Glutamatergic neuron (in vitro differentiated cells): ENCODE measurements at regions not wholly inside any gene's neighbourhood (a gene's known extent, or its start where the extent isn't known, plus 50 kb on each side); places are given as distances from the start of the nearest gene placed in this dataset.

Source experiments
- DNase-seq: peaks from one replicate; pipeline ENCODE4 v3.0.0; 2022
- H3K27ac Mint-ChIP-seq: one replicate; pipeline ENCODE4 v1.8.0; 2020; ENCODE audit warnings: mild to moderate bottlenecking, mixed read lengths, inconsistent platforms; ENCODE audit not compliant: unreplicated experiment
- H3K27me3 Mint-ChIP-seq: one replicate; pipeline ENCODE4 v1.8.0; 2020; ENCODE audit warnings: mild to moderate bottlenecking, moderate library complexity, mixed read lengths, inconsistent platforms; ENCODE audit not compliant: unreplicated experiment
- H3K36me3 Mint-ChIP-seq: one replicate; pipeline ENCODE4 v1.8.0; 2020; ENCODE audit warnings: mild to moderate bottlenecking, mixed read lengths, inconsistent platforms; ENCODE audit not compliant: unreplicated experiment
- H3K4me1 Mint-ChIP-seq: one replicate; pipeline ENCODE4 v1.8.0; 2020; ENCODE audit warnings: mild to moderate bottlenecking, low read depth, mixed read lengths, inconsistent platforms; ENCODE audit not compliant: unreplicated experiment
- H3K4me3 Mint-ChIP-seq: one replicate; pipeline ENCODE4 v1.8.0; 2020; ENCODE audit warnings: mild to moderate bottlenecking, mixed read lengths, inconsistent platforms; ENCODE audit not compliant: unreplicated experiment
- H3K9me3 Mint-ChIP-seq: one replicate; pipeline ENCODE4 v1.8.0; 2020; ENCODE audit warnings: mild to moderate bottlenecking, moderate library complexity, mixed read lengths, inconsistent platforms; ENCODE audit not compliant: unreplicated experiment
- TF ChIP-seq, protein P1 (sequence below): fragments of 200-600 bp; sonication (generic); IDR thresholded peaks from one replicate; pipeline ENCODE4 v1.5.0; 2021; ENCODE audit not compliant: partially characterized antibody, unreplicated experiment

DNA sequence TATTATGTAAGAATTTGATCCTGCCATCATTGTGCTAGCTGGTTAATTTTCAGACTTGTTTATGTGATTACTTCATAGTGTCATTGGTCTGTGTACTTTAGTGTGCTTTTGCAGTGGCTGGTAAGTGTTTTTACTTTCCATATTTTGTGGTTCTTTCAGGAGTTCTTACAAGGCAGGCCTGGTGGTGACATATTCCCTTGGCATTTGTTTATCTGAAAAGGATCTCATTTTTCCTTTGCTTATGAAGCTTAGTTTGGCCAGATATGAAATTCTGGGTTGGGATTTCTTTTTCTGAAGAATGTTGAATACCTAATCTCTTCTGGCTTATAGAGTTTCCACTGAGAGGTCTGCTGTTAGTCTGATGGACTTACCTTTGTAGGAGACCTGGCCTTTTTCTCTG, 72.8 kb upstream of the MC4R start:
- Mint-ChIP-seq H3K27me3 (peaks cover 3% of the 10 kb centered on the region), H3K4me1 (no peaks in the 10 kb centered on the region), H3K36me3 (peaks cover 15% of the 10 kb centered on the region), H3K4me3 (no peak overlapping the region), H3K27ac (no peak overlapping the region), H3K9me3 (peaks cover 12% of the 10 kb centered on the region)
- TF ChIP-seq, protein P1, sequence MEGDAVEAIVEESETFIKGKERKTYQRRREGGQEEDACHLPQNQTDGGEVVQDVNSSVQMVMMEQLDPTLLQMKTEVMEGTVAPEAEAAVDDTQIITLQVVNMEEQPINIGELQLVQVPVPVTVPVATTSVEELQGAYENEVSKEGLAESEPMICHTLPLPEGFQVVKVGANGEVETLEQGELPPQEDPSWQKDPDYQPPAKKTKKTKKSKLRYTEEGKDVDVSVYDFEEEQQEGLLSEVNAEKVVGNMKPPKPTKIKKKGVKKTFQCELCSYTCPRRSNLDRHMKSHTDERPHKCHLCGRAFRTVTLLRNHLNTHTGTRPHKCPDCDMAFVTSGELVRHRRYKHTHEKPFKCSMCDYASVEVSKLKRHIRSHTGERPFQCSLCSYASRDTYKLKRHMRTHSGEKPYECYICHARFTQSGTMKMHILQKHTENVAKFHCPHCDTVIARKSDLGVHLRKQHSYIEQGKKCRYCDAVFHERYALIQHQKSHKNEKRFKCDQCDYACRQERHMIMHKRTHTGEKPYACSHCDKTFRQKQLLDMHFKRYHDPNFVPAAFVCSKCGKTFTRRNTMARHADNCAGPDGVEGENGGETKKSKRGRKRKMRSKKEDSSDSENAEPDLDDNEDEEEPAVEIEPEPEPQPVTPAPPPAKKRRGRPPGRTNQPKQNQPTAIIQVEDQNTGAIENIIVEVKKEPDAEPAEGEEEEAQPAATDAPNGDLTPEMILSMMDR: no peak
- DNase-seq: no peak

DNA sequence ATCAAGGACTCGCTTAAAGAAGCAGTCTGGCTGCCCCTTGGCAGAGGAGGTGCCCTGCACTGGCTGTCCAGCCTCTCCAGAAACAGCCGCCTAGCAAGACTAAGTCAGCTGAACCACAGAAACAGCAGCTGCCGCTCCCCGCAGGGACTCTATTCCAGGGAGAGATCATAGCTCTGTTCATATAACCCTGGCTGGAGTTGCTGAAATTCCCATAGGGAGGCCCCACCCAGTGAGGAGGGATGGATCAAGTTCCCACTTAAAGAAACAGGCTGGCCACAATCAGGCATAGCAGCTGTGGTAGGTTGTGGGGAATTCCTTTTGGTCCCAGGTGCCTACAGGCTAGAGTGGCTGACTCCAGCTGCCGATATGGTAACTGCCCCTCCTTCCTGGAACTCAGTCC, 74.2 kb upstream of the MC4R start:
- Mint-ChIP-seq H3K36me3 (peaks cover 15% of the 10 kb centered on the region), H3K27me3 (peaks cover 3% of the 10 kb centered on the region), H3K4me3 (no peak overlapping the region), H3K4me1 (no peaks in the 10 kb centered on the region), H3K27ac (no peak overlapping the region), H3K9me3 (peaks cover 11% of the 10 kb centered on the region)
- TF ChIP-seq, protein P1: no peak
- DNase-seq: peak; percentile 33

DNA sequence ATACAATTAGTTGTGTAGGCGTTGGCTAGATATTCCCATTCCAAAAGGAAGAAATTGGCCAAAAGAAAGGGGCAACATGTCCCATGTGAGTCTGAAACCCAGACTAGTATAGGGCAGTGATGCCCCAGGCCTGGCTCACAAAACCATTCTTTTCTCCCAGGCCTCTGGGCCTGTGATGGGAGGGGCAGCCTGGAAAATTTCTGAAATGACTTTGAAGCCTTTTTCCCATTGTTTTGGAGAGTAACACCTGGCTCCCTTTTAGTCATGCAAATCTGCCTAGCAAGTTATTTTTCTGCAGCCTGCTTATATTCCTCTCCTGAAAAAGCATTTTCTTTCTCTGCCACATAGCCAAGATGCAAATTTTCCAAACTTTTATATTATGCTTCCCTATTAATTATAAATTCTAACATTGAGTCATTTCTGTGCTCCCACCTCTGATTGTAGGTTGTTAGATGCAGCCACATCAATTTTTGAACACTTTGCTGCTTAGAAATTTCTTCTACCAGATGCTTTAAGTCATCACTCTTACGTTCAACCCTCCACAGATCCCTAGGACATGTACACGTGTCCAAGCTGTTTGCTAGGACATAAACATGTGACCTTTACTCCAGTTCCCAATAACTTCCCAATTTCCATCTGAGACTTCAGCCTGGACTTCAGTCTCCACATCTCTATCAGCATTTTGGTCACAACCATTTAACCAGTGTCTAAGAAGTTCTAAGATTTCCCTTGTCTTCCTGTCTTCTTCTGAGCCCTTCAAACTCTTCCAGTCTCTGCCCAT, 76.1 kb upstream of the MC4R start:
- Mint-ChIP-seq H3K36me3 (peaks cover 15% of the 10 kb centered on the region), H3K27me3 (peaks cover 3% of the 10 kb centered on the region), H3K4me3 (no peak overlapping the region), H3K9me3 (peaks cover 9% of the 10 kb centered on the region), H3K27ac (no peak overlapping the region), H3K4me1 (no peaks in the 10 kb centered on the region)
- DNase-seq: no peak
- TF ChIP-seq, protein P1: no peak

DNA sequence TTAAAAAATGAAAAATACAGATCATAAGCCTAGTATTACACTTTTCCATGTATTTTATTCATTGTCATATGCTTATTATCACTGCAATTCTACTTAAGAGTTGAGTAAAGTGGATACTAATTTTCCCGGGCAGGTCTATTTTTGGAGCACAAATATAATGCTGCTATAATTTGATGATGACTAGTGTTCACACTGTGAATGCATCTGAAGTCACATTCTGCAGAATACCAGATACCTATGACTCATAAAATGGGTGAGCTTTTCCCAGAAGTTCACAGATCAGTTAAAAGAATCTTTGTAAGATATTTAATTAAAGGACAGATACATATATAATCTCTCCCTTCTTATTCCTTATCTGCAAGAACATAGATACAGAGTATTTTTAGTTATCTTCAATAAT, 79.8 kb upstream of the MC4R start:
- peaks cover 3% of the 10 kb centered on the region for H3K27me3 Mint-ChIP-seq
- TF ChIP-seq, protein P1: no peak
- H3K4me3 Mint-ChIP-seq: no peak overlapping the region
- H3K4me1 Mint-ChIP-seq: no peaks in the 10 kb centered on the region
- peaks cover 9% of the 10 kb centered on the region for H3K9me3 Mint-ChIP-seq
- peaks cover 15% of the 10 kb centered on the region for H3K36me3 Mint-ChIP-seq
- no peak for DNase-seq
- no peak overlapping the region for H3K27ac Mint-ChIP-seq

DNA sequence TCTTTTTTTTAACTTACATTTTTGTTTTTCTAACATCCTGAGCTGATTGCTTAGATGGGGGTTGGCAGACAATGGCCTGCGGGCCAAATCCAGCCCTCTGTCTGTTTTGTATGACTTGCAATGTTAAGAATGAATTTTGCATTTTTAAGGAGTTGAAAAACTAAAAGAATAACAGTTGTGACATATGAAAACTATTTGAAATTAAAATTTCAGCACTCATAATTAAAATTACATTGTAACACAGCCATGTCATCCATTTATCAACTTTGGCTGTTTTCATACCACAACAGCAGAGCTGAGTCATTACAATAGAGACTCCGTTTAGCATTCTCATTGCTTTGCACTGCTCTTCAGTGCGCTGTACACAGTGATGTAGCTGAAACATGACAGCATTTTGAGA, 94.1 kb upstream of the MC4R start:
- TF ChIP-seq, protein P1: no peak
- H3K27me3 Mint-ChIP-seq: no peaks in the 10 kb centered on the region
- no peaks in the 10 kb centered on the region for H3K9me3 Mint-ChIP-seq

More for the DNA sequence above, 94.1 kb upstream of the MC4R start:
- no peak overlapping the region for H3K27ac Mint-ChIP-seq
- H3K36me3 Mint-ChIP-seq: no peaks in the 10 kb centered on the region
- H3K4me3 Mint-ChIP-seq: no peak overlapping the region
- no peaks in the 10 kb centered on the region for H3K4me1 Mint-ChIP-seq
- no peak for DNase-seq
